Type B pancreatic cell (in vitro differentiated cells): ENCODE measurements at regions not wholly inside any gene's neighbourhood (a gene's known extent, or its start where the extent isn't known, plus 50 kb on each side); places are given as distances from the start of the nearest gene placed in this dataset.

Experiments used
- DNase-seq: peaks from one replicate; pipeline ENCODE4 v3.0.0; 2021; ENCODE audit warnings: mixed read lengths; ENCODE audit not compliant: unreplicated experiment; ENCODE audit errors: extremely low spot score
- H3K27ac Mint-ChIP-seq: 2 replicates; pipeline ENCODE4 v1.8.0; 2021; ENCODE audit warnings: mild to moderate bottlenecking, mixed read lengths
- H3K27me3 Mint-ChIP-seq: 2 replicates; pipeline ENCODE4 v1.8.0; 2021; ENCODE audit warnings: mixed read lengths
- H3K36me3 Mint-ChIP-seq: 2 replicates; pipeline ENCODE4 v1.8.0; 2021; ENCODE audit warnings: mixed read lengths
- H3K4me1 Mint-ChIP-seq: one replicate; pipeline ENCODE4 v1.8.0; 2021; ENCODE audit warnings: mixed read lengths; ENCODE audit not compliant: unreplicated experiment
- H3K4me3 Mint-ChIP-seq: 2 replicates; pipeline ENCODE4 v1.8.0; 2021; ENCODE audit warnings: mild to moderate bottlenecking, mixed read lengths
- H3K9me3 Mint-ChIP-seq: 2 replicates; pipeline ENCODE4 v1.8.0; 2021; ENCODE audit warnings: mixed read lengths
- TF ChIP-seq, protein P1 (sequence below): fragments of 200-600 bp; sonication (generic); conservative IDR thresholded peaks from 2 replicates; pipeline ENCODE4 v1.5.0; 2021; ENCODE audit warnings: antibody characterized with exemption, mild to moderate bottlenecking

DNA sequence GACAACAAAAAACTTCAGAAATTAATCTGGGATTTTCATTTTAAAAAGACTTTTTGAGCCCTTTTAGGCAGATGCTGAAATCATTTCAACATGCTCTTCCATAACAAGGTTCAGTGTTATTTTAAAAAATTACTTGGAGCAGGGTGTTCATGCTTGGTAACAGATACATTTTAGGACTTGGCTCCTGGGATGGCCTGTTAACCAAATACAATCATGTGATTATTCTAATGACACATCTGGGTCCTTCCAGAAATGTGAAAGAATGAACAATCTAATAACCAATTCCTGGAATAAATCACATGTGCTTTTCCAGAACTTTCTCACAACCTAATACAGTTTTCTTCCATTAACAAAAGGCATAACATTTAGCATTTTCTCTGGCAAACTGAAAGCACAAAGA lies 379.8 kb upstream of the RUNX1 start:
- Mint-ChIP-seq H3K4me1 (peaks cover 8% of the 10 kb centered on the region), H3K27ac (no peak overlapping the region), H3K36me3 (no peaks in the 10 kb centered on the region), H3K4me3 (no peak overlapping the region), H3K27me3 (peaks cover 36% of the 10 kb centered on the region), H3K9me3 (peaks cover 10% of the 10 kb centered on the region)
- TF ChIP-seq, protein P1, sequence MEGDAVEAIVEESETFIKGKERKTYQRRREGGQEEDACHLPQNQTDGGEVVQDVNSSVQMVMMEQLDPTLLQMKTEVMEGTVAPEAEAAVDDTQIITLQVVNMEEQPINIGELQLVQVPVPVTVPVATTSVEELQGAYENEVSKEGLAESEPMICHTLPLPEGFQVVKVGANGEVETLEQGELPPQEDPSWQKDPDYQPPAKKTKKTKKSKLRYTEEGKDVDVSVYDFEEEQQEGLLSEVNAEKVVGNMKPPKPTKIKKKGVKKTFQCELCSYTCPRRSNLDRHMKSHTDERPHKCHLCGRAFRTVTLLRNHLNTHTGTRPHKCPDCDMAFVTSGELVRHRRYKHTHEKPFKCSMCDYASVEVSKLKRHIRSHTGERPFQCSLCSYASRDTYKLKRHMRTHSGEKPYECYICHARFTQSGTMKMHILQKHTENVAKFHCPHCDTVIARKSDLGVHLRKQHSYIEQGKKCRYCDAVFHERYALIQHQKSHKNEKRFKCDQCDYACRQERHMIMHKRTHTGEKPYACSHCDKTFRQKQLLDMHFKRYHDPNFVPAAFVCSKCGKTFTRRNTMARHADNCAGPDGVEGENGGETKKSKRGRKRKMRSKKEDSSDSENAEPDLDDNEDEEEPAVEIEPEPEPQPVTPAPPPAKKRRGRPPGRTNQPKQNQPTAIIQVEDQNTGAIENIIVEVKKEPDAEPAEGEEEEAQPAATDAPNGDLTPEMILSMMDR: no peak
- DNase-seq: no peak

DNA sequence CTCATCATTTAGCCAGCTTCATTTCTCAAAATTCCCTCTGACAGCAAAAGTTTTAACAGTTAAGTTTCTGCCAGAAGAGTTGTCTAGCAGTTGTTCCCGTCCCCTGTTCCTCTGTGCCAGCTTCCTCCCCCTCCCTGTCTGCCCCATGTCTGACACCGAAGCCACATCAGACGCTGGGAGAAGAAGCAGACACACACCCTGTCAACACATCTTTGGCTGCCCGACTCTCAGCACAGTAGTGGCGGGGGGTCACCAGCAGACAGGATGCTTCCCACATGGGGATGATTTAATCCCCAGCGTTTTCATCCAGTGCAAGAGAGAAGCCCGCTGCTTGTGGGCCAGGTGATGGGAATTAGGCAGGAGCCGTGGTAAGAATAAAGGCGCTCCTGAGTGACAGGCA lies 379.4 kb upstream of the RUNX1 start:
- peaks cover 36% of the 10 kb centered on the region for H3K27me3 Mint-ChIP-seq
- no peak for DNase-seq
- peaks cover 8% of the 10 kb centered on the region for H3K4me1 Mint-ChIP-seq
- TF ChIP-seq, protein P1: no peak
- no peak overlapping the region for H3K4me3 Mint-ChIP-seq
- H3K36me3 Mint-ChIP-seq: no peaks in the 10 kb centered on the region
- H3K9me3 Mint-ChIP-seq: peaks cover 10% of the 10 kb centered on the region
- H3K27ac Mint-ChIP-seq: no peak overlapping the region

DNA sequence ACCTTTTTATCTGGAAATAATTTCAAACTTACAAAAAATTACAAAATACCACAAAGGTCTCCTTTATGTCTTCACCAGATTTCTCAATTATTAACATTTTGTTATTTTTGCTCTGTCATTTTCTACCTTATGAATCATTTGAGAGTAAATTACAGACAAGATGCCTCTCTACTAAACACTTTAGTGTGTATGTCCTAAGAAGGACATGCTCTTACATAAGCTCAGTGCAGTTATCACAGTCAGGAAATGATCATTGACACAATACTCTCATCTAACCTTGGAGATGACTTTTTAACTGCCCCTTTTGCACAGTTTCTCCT lies 378.9 kb upstream of the RUNX1 start:
- H3K9me3 Mint-ChIP-seq: peaks cover 10% of the 10 kb centered on the region
- peaks cover 8% of the 10 kb centered on the region for H3K4me1 Mint-ChIP-seq
- H3K27me3 Mint-ChIP-seq: peaks cover 36% of the 10 kb centered on the region
- TF ChIP-seq, protein P1: no peak
- H3K27ac Mint-ChIP-seq: no peak overlapping the region
- no peak overlapping the region for H3K4me3 Mint-ChIP-seq
- DNase-seq: no peak
- H3K36me3 Mint-ChIP-seq: no peaks in the 10 kb centered on the region

DNA sequence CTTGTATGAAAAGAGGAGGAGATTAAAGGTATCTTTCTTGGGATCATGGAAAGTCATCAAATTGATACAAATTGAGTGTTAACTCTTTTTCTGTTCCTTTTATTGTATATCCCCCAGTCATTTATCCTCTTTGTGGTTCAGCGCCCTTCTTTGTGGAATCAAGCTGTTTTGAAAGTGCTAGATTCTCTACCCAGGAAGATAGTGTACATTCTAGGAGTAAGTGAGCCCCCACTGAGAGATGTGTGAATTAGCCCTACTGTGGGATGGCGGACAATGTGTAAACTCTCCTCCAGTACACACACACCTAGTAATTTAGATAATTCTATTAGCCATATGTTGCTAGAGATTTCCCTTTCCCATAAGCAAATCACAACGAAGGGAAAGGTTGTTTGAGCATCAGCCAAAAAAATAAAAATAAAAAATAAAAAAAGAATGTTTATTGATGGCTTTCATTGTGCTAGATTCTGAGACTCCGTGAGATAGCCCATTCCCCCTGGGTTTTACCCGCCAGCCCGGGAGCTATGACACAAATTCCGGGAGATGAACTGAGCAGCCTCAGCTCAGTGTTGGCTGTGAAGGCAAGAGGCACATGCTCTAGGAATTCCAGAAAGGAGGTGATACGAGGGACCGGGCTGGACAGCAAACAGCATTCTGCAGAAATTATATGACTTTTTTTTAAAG lies 378.4 kb upstream of the RUNX1 start:
- no peak for DNase-seq
- peaks cover 8% of the 10 kb centered on the region for H3K4me1 Mint-ChIP-seq
- no peak overlapping the region for H3K4me3 Mint-ChIP-seq
- peaks cover 37% of the 10 kb centered on the region for H3K27me3 Mint-ChIP-seq
- H3K27ac Mint-ChIP-seq: no peak overlapping the region
- TF ChIP-seq, protein P1: no peak
- peaks cover 7% of the 10 kb centered on the region for H3K9me3 Mint-ChIP-seq
- H3K36me3 Mint-ChIP-seq: no peaks in the 10 kb centered on the region

DNA sequence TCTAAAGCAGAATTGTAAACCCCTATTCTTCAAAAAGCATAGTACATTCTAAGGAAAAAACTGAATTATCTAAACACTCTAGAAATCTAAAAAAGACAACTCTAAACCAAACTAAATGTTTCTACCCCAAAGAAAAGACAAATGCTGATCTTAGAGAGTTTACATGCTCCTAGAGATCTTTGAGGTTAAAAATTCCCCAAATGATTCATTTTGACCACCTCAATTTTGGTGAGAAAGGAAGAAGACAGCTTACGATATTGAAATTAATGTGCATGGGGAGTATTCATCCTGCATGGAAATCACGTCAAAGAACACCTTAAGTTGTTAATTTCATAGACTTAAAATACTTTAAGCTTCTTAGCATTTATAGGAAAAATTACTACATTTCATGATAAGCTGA lies 377.8 kb upstream of the RUNX1 start:
- Mint-ChIP-seq H3K9me3 (peaks cover 8% of the 10 kb centered on the region), H3K36me3 (no peaks in the 10 kb centered on the region), H3K4me1 (peaks cover 8% of the 10 kb centered on the region), H3K27ac (no peak overlapping the region), H3K27me3 (peaks cover 37% of the 10 kb centered on the region), H3K4me3 (no peak overlapping the region)
- no peak for DNase-seq
- TF ChIP-seq, protein P1: no peak

DNA sequence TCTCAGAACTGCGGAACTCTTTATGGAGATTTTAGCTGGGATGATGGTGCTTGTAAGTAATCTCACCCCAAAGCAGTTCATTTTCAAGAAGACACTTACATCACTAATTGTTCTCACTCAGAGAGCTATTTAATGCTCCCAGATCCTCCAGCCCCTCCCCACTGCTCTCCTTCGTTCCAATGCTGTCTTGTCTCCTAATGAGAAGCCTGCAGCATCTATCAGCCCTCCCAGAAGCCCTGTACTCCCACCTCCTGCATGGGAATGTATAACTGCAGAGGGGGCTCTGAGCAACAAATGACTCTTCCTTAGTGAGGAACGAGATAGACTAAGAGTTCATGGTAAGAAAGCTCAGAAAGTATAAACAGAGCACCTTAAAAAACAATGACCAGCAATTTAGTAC lies 377.4 kb upstream of the RUNX1 start:
- Mint-ChIP-seq H3K27ac (no peak overlapping the region), H3K4me3 (no peak overlapping the region), H3K9me3 (peaks cover 6% of the 10 kb centered on the region), H3K27me3 (peaks cover 37% of the 10 kb centered on the region), H3K36me3 (no peaks in the 10 kb centered on the region), H3K4me1 (peaks cover 8% of the 10 kb centered on the region)
- no peak for DNase-seq
- TF ChIP-seq, protein P1: no peak
